Nephron (organoid): ENCODE measurements at regions not wholly inside any gene's neighbourhood (a gene's known extent, or its start where the extent isn't known, plus 50 kb on each side); places are given as distances from the start of the nearest gene placed in this dataset.

ENCODE experiments used
- H3K27ac Mint-ChIP-seq, 3 experiments: 2 replicates each; pipeline ENCODE4 v1.8.0; 2020; ENCODE audit warnings: mixed read lengths in 3 of 3, mild to moderate bottlenecking in 2 of 3, moderate library complexity in 1 of 3
- H3K27me3 Mint-ChIP-seq: 2 replicates; pipeline ENCODE4 v1.8.0; 2021; ENCODE audit warnings: low read depth, mild to moderate bottlenecking, moderate library complexity, mixed read lengths
- H3K36me3 Mint-ChIP-seq: 2 replicates; pipeline ENCODE4 v1.8.0; 2020; ENCODE audit warnings: low read depth, mixed read lengths
- H3K4me1 Mint-ChIP-seq: 2 replicates; pipeline ENCODE4 v1.8.0; 2020; ENCODE audit warnings: mixed read lengths
- H3K4me3 Mint-ChIP-seq, 3 experiments: 2 replicates each; pipeline ENCODE4 v1.8.0; 2020; ENCODE audit warnings: mild to moderate bottlenecking in 3 of 3, mixed read lengths in 3 of 3, moderate library complexity in 2 of 3
- H3K9me3 Mint-ChIP-seq: 2 replicates; pipeline ENCODE4 v1.8.0; 2020; ENCODE audit warnings: mixed read lengths
- CTCF ChIP-seq, 3 experiments: fragments of 200-600 bp; sonication (generic); IDR thresholded peaks; one replicate each; pipeline ENCODE4 v1.5.0; 2021; ENCODE audit warnings: antibody characterized with exemption in 3 of 3; ENCODE audit not compliant: unreplicated experiment in 3 of 3

DNA sequence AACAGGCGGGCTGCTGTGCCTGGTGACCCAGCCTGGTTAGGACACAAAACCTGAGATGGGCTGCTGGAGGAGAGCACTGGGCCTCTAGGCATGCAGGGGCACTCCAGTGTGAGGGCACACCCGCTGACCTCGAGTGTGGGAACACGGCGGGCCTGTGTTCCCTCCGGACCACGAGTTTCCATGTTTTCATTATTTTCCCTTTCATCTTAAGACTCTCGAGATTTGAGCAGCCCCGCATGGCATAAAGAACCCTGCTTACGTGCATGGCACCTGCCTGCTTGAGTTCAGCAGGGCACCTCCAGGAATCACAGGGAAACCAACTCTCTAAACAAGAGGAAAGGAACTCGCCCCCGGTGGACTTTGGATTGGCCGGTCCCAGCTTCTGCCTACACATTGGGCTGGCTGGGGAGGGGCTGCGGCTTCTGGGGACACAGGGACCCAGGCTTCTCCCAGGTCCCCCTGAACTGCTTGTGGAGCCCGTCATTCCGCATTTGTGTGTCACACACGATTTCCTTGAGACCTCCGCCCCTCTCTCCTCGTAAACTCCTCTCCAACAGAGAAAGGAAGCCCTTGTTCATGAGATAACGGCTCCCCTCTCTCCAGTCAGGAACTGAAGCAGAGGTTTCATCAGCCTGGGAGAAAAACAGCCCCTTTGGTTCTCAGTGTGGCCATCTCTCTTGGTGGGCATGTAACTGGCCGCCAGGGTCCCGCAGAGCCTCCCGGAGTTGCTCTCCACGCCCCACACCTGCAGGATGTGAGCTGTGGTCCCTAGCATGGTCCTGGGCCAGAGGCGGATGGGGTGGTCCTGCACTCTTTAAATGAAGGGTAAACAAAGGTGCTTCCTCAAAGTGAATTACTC lies 181.8 kb downstream of the TTLL2 start:
- Mint-ChIP-seq H3K27me3 (peaks cover 22% of the 10 kb centered on the region), H3K27ac (peak overlapping the region in 2 of 3 experiments; percentile 24 to 27)

GRCh38 chr6:167507376-167507945 lies 182.6 kb downstream of the TTLL2 start:
- no peak overlapping the region for H3K4me3 Mint-ChIP-seq
- H3K9me3 Mint-ChIP-seq, result no peaks in the 10 kb centered on the region
- peaks cover 22% of the 10 kb centered on the region for H3K4me1 Mint-ChIP-seq
- H3K36me3 Mint-ChIP-seq, result no peaks in the 10 kb centered on the region
- peak overlapping the region in 2 of 3 experiments; percentile 16 to 27 for H3K27ac Mint-ChIP-seq
- peaks cover 22% of the 10 kb centered on the region for H3K27me3 Mint-ChIP-seq
- TF ChIP-seq CTCF (IDR thresholded peaks at IDR 0.05; ENCODE audit: unreplicated experiment in 3 of 3), result no peak

More for the DNA sequence above, 181.8 kb downstream of the TTLL2 start:
- H3K4me1 Mint-ChIP-seq, result peaks cover 17% of the 10 kb centered on the region
- no peaks in the 10 kb centered on the region for H3K9me3 Mint-ChIP-seq
- H3K4me3 Mint-ChIP-seq, result no peak overlapping the region
- no peaks in the 10 kb centered on the region for H3K36me3 Mint-ChIP-seq
- TF ChIP-seq CTCF (IDR thresholded peaks at IDR 0.05; ENCODE audit: unreplicated experiment in 3 of 3), result no peak

DNA sequence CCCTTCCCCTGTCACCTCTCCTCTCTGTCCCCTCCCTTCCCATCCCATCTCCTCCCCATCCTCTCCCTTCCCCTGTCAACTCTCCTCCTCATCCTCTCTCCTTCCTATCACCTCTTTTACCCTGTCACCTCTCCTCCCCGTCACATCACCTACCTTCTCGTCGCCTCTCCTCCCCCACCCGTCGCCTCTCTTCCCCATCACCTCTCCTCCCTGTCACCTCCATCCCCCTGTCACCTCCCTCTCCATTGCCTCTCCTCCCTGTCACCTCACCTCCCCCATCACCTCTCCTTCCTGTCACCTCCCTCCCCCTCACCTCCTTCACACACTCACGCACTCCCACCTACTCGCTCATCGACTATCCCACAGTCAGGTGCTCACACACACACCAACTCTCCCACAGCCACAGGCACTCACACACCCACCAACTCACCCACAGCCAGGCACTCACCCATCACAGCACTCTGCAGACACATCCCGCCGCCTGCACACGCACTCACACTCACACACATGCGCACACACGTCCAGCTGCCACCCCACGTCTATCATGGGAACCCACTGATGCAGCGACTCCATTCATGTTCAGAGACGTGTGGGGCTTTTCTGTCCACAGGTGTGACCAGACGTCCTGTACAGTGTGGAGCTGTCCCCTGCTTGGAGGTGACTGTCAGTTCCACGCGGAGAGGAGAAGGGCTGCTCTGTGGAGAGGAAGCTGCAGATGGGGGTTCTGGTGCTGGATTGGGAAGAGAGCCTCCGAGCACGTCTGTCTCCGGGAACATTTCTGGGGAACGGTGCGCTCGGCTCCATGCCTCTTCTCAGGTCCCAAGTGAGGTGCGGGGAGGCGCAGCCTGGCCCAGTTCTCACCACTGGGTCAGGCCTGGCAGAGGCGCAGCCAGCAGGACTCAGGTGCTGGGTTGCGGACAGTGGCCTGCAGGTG lies 184.3 kb downstream of the TTLL2 start:
- H3K27ac Mint-ChIP-seq, result peak overlapping the region in 1 of 3 experiments; percentile 29
- peaks cover 32% of the 10 kb centered on the region for H3K4me1 Mint-ChIP-seq
- TF ChIP-seq CTCF (IDR thresholded peaks at IDR 0.05; ENCODE audit: unreplicated experiment in 3 of 3), result no peak
- no peaks in the 10 kb centered on the region for H3K36me3 Mint-ChIP-seq
- no peaks in the 10 kb centered on the region for H3K9me3 Mint-ChIP-seq
- H3K27me3 Mint-ChIP-seq, result peaks cover 15% of the 10 kb centered on the region
- H3K4me3 Mint-ChIP-seq, result no peak overlapping the region

DNA sequence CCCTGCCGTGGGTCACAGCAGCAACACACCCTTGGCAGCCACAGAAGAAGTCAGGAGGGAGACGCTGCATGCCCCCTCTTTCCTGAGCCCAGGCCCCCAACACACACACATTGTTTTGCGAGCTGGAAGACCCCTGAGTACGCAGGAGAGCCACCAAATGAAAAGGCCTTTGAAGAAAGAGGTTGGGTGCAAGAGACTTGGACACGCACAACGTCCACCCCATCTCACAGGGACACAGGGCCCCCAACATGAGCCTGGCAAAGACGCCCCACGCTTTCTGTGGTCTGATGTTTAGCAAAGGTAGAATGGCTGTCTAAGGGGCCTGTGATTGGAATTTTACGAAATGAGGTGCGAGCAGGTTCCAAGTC lies 185.0 kb downstream of the TTLL2 start:
- Mint-ChIP-seq H3K27me3 (peaks cover 11% of the 10 kb centered on the region), H3K27ac (no peak overlapping the region), H3K9me3 (no peaks in the 10 kb centered on the region), H3K4me3 (no peak overlapping the region), H3K36me3 (no peaks in the 10 kb centered on the region), H3K4me1 (peaks cover 26% of the 10 kb centered on the region)
- no peak for TF ChIP-seq CTCF (IDR thresholded peaks at IDR 0.05; ENCODE audit: unreplicated experiment in 3 of 3)

- TF ChIP-seq CTCF (IDR thresholded peaks at IDR 0.05; ENCODE audit: unreplicated experiment in 3 of 3), result no peak
- Mint-ChIP-seq H3K4me1 (peaks cover 23% of the 10 kb centered on the region), H3K36me3 (no peaks in the 10 kb centered on the region)
Measured at GRCh38 chr6:167510648-167511047, 185.8 kb downstream of the TTLL2 start.

More at GRCh38 chr6:167510648-167511047, 185.8 kb downstream of the TTLL2 start:
- Mint-ChIP-seq H3K9me3 (no peaks in the 10 kb centered on the region), H3K4me3 (no peak overlapping the region), H3K27me3 (peaks cover 9% of the 10 kb centered on the region), H3K27ac (peak overlapping the region in 1 of 3 experiments; percentile 51)
